GM12872 (cell line): ENCODE measurements at regions not wholly inside any gene's neighbourhood (a gene's known extent, or its start where the extent isn't known, plus 50 kb on each side); places are given as distances from the start of the nearest gene placed in this dataset.

Experiments used
- TF ChIP-seq, protein P1 (sequence below): IDR thresholded peaks from 3 replicates; pipeline ENCODE4 v1.5.1; 2011; ENCODE audit warnings: low read depth, mild to moderate bottlenecking, low read length, moderate library complexity; ENCODE audit not compliant: insufficient read depth

DNA sequence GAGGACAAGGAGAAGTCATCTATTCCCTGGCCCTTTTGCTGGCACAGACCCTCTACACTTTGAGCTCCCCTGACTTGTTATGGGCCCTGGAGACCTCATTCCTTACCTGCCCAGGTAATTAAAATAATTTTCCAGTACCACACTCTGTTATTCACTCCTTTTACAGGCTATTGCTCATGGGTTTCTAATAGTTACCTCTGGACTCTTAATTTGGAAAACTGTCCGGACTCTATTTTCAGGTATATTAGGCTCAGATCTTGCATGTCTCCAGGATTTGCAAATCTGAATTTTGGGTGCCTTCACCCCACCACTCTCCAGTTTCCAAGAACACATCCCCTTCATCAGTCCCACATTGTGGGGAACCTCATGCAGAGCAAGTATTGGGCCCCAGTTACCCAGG is 186.8 kb upstream of the SESN3 start:
- TF ChIP-seq, protein P1, sequence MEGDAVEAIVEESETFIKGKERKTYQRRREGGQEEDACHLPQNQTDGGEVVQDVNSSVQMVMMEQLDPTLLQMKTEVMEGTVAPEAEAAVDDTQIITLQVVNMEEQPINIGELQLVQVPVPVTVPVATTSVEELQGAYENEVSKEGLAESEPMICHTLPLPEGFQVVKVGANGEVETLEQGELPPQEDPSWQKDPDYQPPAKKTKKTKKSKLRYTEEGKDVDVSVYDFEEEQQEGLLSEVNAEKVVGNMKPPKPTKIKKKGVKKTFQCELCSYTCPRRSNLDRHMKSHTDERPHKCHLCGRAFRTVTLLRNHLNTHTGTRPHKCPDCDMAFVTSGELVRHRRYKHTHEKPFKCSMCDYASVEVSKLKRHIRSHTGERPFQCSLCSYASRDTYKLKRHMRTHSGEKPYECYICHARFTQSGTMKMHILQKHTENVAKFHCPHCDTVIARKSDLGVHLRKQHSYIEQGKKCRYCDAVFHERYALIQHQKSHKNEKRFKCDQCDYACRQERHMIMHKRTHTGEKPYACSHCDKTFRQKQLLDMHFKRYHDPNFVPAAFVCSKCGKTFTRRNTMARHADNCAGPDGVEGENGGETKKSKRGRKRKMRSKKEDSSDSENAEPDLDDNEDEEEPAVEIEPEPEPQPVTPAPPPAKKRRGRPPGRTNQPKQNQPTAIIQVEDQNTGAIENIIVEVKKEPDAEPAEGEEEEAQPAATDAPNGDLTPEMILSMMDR: no peak

DNA sequence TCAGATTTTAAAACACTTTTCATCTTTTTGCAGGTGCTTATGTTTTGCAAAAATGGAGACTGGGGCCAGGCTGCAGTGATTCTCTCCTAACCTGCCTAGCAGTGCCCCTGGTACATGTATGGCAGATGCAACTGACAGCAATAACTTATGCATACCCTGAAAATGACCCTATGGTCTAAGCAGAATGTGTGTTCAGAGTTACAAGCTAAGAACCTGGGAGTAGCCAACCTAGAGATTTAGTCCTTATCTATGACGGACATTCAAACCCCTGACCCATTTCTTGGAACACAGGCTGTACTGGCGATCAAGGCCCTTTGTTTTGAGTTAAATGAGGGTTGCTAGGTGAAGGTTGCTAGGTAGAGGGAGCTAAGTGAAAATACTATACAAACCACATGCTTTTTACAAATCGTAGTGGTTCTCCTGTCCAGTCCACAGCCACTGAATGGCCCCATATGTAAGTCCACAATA is 184.9 kb upstream of the SESN3 start:
- TF ChIP-seq, protein P1: no peak

DNA sequence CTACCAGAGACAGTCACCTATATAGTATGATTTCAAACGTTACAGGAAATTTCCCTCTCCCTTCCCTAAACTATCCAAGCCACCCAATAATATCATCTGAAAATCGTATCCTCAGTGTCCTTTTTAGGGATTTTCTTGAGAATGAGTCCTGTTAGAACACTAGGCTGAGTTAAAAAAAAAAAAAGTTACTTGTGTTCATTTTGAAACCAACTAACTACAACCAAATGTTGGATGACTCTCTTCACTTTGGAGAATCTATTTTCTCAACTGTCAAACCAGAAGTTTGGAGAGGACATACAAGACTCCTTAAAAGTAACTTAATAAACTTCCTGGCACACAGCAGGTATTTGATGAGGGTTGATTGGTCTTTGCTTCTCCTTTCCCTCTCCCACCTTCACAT is 183.2 kb upstream of the SESN3 start:
- TF ChIP-seq, protein P1: no peak

DNA sequence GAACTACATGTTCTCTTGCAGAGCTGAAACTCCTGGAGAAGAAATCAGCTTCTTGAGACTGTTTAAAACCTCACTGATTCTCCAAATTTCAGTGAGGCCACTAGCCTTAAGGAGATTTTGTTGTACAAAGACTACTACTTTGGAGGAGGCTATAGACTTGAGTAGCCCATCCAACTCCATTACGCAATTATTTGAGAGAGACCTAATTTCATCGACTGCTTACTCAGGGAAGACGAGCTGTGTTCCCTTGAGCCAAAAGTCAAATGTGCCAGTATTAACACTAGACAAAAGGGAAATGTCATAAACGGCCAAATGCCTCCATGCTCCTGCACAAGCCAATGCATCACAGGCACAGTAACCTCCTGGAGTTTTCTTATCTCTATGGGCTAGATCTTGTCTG is 182.8 kb upstream of the SESN3 start:
- TF ChIP-seq, protein P1: no peak

DNA sequence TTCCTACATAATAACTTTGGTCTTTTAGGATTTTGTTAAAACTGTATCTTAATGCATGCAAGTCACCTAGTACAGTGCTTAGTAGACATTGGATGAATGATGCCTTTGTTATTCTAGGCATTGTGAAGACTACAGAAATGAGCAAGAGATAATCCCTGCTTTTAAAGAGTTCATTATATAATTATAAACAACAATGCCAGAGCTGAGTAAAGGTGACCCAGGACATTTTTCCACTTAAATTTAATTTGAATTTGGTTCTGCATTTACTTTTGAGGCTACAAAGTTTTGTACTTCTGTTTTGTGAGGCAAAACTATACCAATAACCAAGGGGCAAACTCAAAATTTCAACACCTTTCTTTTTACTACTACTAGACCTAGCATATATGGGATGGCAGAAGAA is 182.0 kb upstream of the SESN3 start:
- TF ChIP-seq, protein P1: no peak

DNA sequence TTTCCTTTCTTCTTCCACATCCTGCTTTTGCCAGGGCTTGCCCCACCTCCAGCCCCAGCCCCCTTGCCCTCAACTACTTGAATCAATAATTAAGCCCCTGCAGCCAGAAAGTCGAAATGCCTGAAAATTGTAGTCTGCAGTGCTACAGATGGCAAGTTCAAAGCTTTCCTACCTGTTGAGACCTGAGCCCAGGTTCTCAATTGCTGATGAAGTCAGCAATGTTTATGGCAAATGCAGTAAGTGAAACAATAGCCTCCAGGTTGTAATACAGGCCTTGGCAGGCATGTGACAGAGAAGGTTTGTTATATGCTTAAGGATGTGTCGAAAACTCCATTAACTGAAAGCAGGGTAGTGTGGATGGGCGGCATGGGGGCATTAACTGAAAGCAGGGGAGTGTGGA is 181.1 kb upstream of the SESN3 start:
- TF ChIP-seq, protein P1: no peak

DNA sequence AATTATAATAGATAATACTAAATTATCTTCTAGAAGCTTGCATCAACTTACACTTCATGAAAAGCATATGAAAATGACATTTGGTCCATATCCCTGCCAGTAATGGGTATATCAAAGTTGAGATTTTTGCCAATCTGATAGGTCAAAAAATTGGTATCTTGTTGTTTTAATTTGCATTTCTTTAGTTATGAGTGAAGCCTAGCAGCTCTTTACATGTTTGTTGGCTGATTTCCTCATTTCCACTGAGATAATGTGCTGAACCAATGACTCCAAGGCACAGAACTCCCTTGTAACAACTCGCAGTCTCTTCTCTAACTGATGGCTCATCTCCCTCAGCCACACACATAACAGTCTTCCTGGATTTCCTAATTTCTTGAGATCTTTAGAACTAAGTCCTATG is 175.3 kb upstream of the SESN3 start:
- TF ChIP-seq, protein P1: no peak

DNA sequence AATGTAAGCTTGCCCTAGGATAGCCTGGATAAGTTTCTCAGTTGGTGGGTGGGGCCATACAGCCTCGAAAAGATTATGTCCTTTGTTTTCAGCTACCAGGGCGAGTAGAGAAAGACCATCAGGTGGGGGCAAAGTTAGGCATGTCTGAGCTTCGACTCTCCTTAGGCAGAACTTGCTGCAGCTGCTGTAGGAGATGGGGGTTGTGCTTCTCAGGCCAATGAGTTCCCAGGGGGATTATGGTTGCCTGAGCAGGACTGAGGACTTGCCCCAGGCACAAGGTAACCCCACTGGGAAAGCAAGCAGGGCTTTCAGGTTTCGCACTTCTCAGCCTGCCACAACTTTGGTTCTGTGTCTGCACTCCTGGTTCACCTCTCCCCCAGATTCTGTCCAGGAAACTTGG is 173.4 kb upstream of the SESN3 start:
- TF ChIP-seq, protein P1: no peak
